Testis (tissue), 2 donors: ENCODE measurements at regions not wholly inside any gene's neighbourhood (a gene's known extent, or its start where the extent isn't known, plus 50 kb on each side); places are given as distances from the start of the nearest gene placed in this dataset.
"Not testable (repeated sequence)": the region's sequence is repeated elsewhere in the genome, so short reads cannot be mapped to it uniquely, and the experiment has no call there.

ENCODE experiments used
- DNase-seq: peaks from one replicate; pipeline ENCODE4 v3.0.0-alpha.2; 2019
- H3K27ac ChIP-seq, 2 donors: fragments of 200-600 bp; sonication (generic); one replicate each; pipeline ENCODE4 v1.5.1; 2019
- H3K27me3 ChIP-seq: fragments of 200-600 bp; sonication (generic); one replicate; pipeline ENCODE4 v1.5.1; 2019
- H3K36me3 ChIP-seq: fragments of 200-600 bp; sonication (generic); one replicate; pipeline ENCODE4 v1.5.1; 2017; ENCODE audit warnings: low read depth; ENCODE audit errors: missing control alignments
- H3K4me1 ChIP-seq: fragments of 200-600 bp; sonication (generic); one replicate; pipeline ENCODE4 v1.5.1; 2019
- H3K4me3 ChIP-seq, 2 donors: fragments of 200-600 bp; sonication (generic); one replicate each; pipeline ENCODE4 v1.5.1; 2017 to 2019
- H3K9me3 ChIP-seq: fragments of 200-600 bp; sonication (generic); one replicate; pipeline ENCODE4 v1.5.1; 2017
- POLR2A ChIP-seq: fragments of 450-650 bp; IDR thresholded peaks from one replicate; pipeline ENCODE4 v1.6.1; 2017; ENCODE audit warnings: antibody characterized with exemption, mild to moderate bottlenecking, moderate library complexity
- WGBS, 2 donors: methylation state at CpG; one replicate each; pipeline ENCODE4 v1.1.5; 2018; 5-methylcytosine and 5-hydroxymethylcytosine counted together
- intact Hi-C: fragments of 100-400 bp; cut with DNase I; formaldehyde crosslinking; loops from one replicate; pipeline ENCODE4 v1.15.1; 2023; ENCODE audit warnings: low total_unique reads
- TF ChIP-seq, protein P1 (sequence below), 3 experiments: fragments of 450-650 bp in 2 of 3; fragments of 200-600 bp in 1 of 3; sonication (generic) in 1 of 3; IDR thresholded peaks; one replicate each; pipeline ENCODE4 v1.5.1; 2016 to 2019; ENCODE audit warnings: antibody characterized with exemption in 3 of 3, mild to moderate bottlenecking in 2 of 3, moderate library complexity in 1 of 3

DNA sequence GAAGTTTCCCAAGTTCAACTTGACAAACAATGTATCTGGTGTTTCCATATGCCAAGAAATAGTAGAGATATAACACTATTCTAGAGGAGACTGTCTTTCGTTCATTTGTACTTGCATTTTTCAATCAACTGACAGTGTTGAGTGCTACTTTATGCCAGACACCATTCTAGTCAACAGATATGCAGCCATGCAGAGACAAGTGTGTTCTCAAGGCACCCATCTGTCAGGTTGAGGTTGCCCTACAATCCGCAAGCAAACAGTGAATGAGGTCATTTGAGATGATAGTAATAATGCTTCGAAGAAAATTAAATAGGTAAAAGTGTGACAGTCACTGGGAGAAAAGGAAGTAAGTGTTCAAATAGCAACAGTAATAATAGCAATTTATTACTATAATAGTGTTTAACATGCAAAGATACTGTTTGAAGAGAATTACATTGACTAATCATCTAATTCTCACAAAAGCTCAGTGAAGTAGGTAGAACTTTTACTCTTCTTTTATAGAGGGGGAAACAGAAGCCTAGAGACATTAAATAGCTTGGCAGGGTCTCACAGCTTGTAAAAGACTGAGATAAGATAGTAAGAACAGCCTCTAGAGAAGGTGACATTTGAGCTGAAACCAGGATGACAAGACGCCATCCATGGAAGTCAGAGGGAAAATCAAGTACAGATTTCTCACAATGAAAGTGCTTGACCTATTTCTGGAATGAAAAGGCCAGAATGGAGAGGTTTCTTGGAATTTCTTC lies 936.9 kb downstream of the SORCS3 start:
- no peak for DNase-seq
- no peak for TF ChIP-seq POLR2A
- TF ChIP-seq, protein P1, sequence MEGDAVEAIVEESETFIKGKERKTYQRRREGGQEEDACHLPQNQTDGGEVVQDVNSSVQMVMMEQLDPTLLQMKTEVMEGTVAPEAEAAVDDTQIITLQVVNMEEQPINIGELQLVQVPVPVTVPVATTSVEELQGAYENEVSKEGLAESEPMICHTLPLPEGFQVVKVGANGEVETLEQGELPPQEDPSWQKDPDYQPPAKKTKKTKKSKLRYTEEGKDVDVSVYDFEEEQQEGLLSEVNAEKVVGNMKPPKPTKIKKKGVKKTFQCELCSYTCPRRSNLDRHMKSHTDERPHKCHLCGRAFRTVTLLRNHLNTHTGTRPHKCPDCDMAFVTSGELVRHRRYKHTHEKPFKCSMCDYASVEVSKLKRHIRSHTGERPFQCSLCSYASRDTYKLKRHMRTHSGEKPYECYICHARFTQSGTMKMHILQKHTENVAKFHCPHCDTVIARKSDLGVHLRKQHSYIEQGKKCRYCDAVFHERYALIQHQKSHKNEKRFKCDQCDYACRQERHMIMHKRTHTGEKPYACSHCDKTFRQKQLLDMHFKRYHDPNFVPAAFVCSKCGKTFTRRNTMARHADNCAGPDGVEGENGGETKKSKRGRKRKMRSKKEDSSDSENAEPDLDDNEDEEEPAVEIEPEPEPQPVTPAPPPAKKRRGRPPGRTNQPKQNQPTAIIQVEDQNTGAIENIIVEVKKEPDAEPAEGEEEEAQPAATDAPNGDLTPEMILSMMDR (IDR thresholded peaks at IDR 0.05), result no peak
- H3K4me1 ChIP-seq, result no peaks in the 10 kb centered on the region
- intact Hi-C loops, result no loop called here
- 84 to 88% methylated on average over 4 of the region's 4 CpGs for WGBS, 2 donors
- no peak overlapping the region for H3K27ac ChIP-seq
- no peaks in the 10 kb centered on the region for H3K9me3 ChIP-seq
- H3K27me3 ChIP-seq, result no peaks in the 10 kb centered on the region
- H3K36me3 ChIP-seq, result no peaks in the 10 kb centered on the region
- H3K4me3 ChIP-seq, result no peak overlapping the region

DNA sequence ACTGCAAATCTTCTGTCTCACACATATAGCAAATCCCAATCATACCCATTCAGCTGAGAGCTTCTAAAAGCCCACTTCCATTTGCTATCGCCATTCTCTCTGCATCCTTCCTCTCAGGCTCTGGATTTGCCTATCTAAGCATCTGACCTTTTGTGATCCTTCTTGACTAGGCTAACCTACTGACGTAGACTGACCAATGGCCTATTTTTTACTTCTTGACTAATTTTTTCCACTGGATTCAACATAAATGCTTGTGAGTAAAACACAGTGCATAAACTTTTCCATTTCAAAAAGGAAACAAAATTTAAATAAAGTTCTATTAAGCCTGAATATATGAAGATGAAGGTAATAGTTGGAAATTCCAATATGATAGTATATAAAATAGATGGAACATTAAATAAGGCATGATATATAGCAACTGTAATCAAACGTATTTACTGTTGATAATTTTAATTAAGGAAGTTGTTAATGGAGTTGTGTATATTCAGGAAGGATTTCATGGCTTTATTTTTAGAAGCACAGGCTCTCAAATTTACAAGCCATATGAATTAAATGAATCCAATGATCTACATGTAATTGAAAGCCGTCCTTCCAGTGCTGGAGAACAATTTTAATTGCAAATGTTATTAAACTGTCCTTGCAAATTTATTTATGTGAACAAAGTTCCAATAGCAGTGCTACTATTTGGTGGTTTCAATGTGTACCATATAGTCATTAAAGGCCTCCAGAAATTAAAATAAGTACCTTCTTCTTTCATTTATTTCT lies 918.4 kb downstream of the SORCS3 start:
- H3K27ac ChIP-seq, result no peak overlapping the region
- H3K4me3 ChIP-seq, result no peak overlapping the region
- 75 to 80% methylated on average over 4 of the region's 4 CpGs for WGBS, 2 donors
- no peak for DNase-seq
- H3K36me3 ChIP-seq, result no peaks in the 10 kb centered on the region
- H3K27me3 ChIP-seq, result no peaks in the 10 kb centered on the region
- intact Hi-C loops, result no loop called here
- H3K4me1 ChIP-seq, result no peaks in the 10 kb centered on the region
- TF ChIP-seq POLR2A, result no peak
- TF ChIP-seq, protein P1 (IDR thresholded peaks at IDR 0.05), result no peak
- no peaks in the 10 kb centered on the region for H3K9me3 ChIP-seq

DNA sequence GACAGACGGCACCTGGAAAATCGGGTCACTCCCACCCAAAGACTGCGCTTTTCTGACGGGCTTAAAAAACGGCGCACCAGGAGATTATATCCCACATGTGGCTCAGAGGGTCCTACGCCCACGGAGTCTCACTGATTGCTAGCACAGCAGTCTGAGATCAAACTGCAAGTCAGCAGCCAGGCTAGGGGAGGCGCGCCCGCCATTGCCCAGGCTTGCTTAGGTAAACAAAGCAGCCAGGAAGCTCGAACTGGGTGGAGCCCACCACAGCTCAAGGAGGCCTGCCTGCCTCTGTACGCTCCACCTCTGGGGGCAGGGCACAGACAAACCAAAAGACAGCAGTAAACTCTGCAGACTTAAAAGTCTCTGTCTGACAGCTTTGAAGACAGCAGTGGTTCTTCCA lies 909.4 kb downstream of the SORCS3 start:
- H3K36me3 ChIP-seq, H3K27ac ChIP-seq, H3K4me1 ChIP-seq, H3K4me3 ChIP-seq, intact Hi-C loops, H3K27me3 ChIP-seq, DNase-seq, H3K9me3 ChIP-seq: not testable (repeated sequence)
- 83 to 85% methylated on average over 11 to 13 of the region's 13 CpGs for WGBS, 2 donors

DNA sequence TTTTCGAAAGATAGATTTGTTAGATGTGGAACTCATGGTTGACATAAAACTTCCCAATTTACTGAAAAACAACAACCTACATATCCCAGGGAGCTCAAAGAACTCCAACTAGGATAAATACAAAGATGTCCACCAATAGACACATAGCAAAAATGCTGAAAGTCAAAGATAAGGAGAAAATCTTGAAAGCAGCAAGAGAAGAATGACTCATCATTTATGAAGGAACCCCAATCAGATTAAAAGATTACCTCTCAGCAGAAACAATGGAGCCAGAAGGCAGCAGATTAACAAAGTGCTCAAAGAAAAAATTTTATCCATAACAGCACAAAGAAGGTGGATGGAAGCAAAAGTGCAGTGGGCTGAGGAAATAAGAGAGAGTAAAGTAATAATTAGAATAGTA lies 908.6 kb downstream of the SORCS3 start:
- 84 to 88% methylated on average over 1 of the region's 1 CpG for WGBS, 2 donors

DNA sequence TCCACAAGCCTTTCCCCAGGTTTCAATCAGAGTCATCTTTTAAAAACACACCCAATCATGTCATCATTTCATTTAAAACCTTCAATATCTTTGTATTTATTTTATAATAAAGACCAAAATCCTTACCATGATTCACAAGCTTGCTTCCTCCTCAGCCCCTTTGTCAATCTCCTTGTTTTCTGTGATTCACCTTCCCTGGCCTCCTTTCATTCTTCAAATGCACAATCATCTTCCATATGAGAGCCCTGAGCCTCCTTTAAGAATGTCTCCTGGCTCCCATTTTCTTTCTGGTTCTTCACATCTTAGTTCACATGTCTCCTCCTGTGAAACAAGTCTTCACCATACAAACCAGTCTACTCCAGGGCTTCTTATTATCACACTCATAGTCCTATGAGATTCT lies 904.0 kb downstream of the SORCS3 start:
- H3K4me3 ChIP-seq, result no peak overlapping the region
- intact Hi-C loops, result no loop called here
- TF ChIP-seq POLR2A, result no peak
- TF ChIP-seq, protein P1 (IDR thresholded peaks at IDR 0.05), result no peak
- H3K27me3 ChIP-seq, result no peaks in the 10 kb centered on the region
- H3K4me1 ChIP-seq, result no peaks in the 10 kb centered on the region
- H3K27ac ChIP-seq, result no peak overlapping the region
- H3K9me3 ChIP-seq, result no peaks in the 10 kb centered on the region
- no peaks in the 10 kb centered on the region for H3K36me3 ChIP-seq
- no peak for DNase-seq

More for the DNA sequence above, 908.6 kb downstream of the SORCS3 start:
- TF ChIP-seq POLR2A, result no peak
- TF ChIP-seq, protein P1 (IDR thresholded peaks at IDR 0.05), result no peak
- DNase-seq, result no peak
- no peaks in the 10 kb centered on the region for H3K9me3 ChIP-seq
- no peaks in the 10 kb centered on the region for H3K4me1 ChIP-seq
- no peak overlapping the region for H3K27ac ChIP-seq
- H3K4me3 ChIP-seq, result no peak overlapping the region
- intact Hi-C loops, result no loop called here
- no peaks in the 10 kb centered on the region for H3K27me3 ChIP-seq
- H3K36me3 ChIP-seq, result no peaks in the 10 kb centered on the region
